ENCODE measurements at regions not wholly inside any gene's neighbourhood (a gene's known extent, or its start where the extent isn't known, plus 50 kb on each side); places are given as distances from the start of the nearest gene placed in this dataset.

GRCh38 chr7:22934023-22934422 lies 79.9 kb downstream of the HYCC1 start:
- H3K27ac Mint-ChIP-seq (ENCODE audit: unreplicated experiment): no peak overlapping the region
- no peak overlapping the region for H3K4me3 Mint-ChIP-seq
- H3K4me1 Mint-ChIP-seq: no peaks in the 10 kb centered on the region
- DNase-seq (ENCODE audit: low read depth, low spot score): no peak
- no peaks in the 10 kb centered on the region for H3K27me3 Mint-ChIP-seq (ENCODE audit: low read depth)
- peaks cover 8% of the 10 kb centered on the region for H3K36me3 Mint-ChIP-seq (ENCODE audit: low read depth)
- no peak for TF ChIP-seq CTCF (conservative IDR thresholded peaks at IDR 0.05)
- H3K9me3 Mint-ChIP-seq: peaks cover 15% of the 10 kb centered on the region

- Mint-ChIP-seq H3K4me1 (no peaks in the 10 kb centered on the region), H3K4me3 (no peak overlapping the region), H3K36me3 (ENCODE audit: low read depth) (peaks cover 8% of the 10 kb centered on the region), H3K27me3 (ENCODE audit: low read depth) (no peaks in the 10 kb centered on the region), H3K27ac (ENCODE audit: unreplicated experiment) (no peak overlapping the region), H3K9me3 (peaks cover 15% of the 10 kb centered on the region)
- TF ChIP-seq CTCF (conservative IDR thresholded peaks at IDR 0.05): no peak
- no peak for DNase-seq (ENCODE audit: low read depth, low spot score)
Measured at GRCh38 chr7:22932896-22933295, 81.0 kb downstream of the HYCC1 start.

GRCh38 chr7:22931011-22931410 lies 82.9 kb downstream of the HYCC1 start:
- TF ChIP-seq CTCF (conservative IDR thresholded peaks at IDR 0.05): no peak
- peaks cover 17% of the 10 kb centered on the region for H3K9me3 Mint-ChIP-seq
- H3K36me3 Mint-ChIP-seq (ENCODE audit: low read depth): peaks cover 8% of the 10 kb centered on the region
- H3K4me3 Mint-ChIP-seq: no peak overlapping the region
- H3K27me3 Mint-ChIP-seq (ENCODE audit: low read depth): no peaks in the 10 kb centered on the region
- no peaks in the 10 kb centered on the region for H3K4me1 Mint-ChIP-seq
- no peak for DNase-seq (ENCODE audit: low read depth, low spot score)
- no peak overlapping the region for H3K27ac Mint-ChIP-seq (ENCODE audit: unreplicated experiment)

- H3K9me3 Mint-ChIP-seq: peaks cover 19% of the 10 kb centered on the region
- H3K36me3 Mint-ChIP-seq (ENCODE audit: low read depth): peaks cover 19% of the 10 kb centered on the region
- H3K4me1 Mint-ChIP-seq: peaks cover 3% of the 10 kb centered on the region
- no peak overlapping the region for H3K4me3 Mint-ChIP-seq
- no peak overlapping the region for H3K27ac Mint-ChIP-seq (ENCODE audit: unreplicated experiment)
- TF ChIP-seq CTCF (conservative IDR thresholded peaks at IDR 0.05): no peak
- DNase-seq (ENCODE audit: low read depth, low spot score): no peak
- no peaks in the 10 kb centered on the region for H3K27me3 Mint-ChIP-seq (ENCODE audit: low read depth)
Measured at GRCh38 chr7:22922307-22922706, 91.6 kb downstream of the HYCC1 start.

GRCh38 chr7:22921386-22922086 lies 92.4 kb downstream of the HYCC1 start:
- no peak for TF ChIP-seq CTCF (conservative IDR thresholded peaks at IDR 0.05)
- peaks cover 19% of the 10 kb centered on the region for H3K9me3 Mint-ChIP-seq
- no peak overlapping the region for H3K4me3 Mint-ChIP-seq
- peaks cover 19% of the 10 kb centered on the region for H3K36me3 Mint-ChIP-seq (ENCODE audit: low read depth)
- H3K27ac Mint-ChIP-seq (ENCODE audit: unreplicated experiment): no peak overlapping the region
- peaks cover 3% of the 10 kb centered on the region for H3K4me1 Mint-ChIP-seq
- no peaks in the 10 kb centered on the region for H3K27me3 Mint-ChIP-seq (ENCODE audit: low read depth)
- DNase-seq (ENCODE audit: low read depth, low spot score): no peak
